Ammon's horn (tissue), 1 donor: ENCODE measurements at regions not wholly inside any gene's neighbourhood (a gene's known extent, or its start where the extent isn't known, plus 50 kb on each side); places are given as distances from the start of the nearest gene placed in this dataset.
A peak's percentile ranks its signal among the peaks of the same experiment; 100 is the strongest.

Source experiments
- DNase-seq: peaks from one replicate; pipeline ENCODE4 v3.0.0-alpha.2; 2016; ENCODE audit warnings: low spot score

- no peak for DNase-seq
These were observed 210.9 kb upstream of the ZFP64 start for GRCh38 chr20:52402514-52402913.

DNA sequence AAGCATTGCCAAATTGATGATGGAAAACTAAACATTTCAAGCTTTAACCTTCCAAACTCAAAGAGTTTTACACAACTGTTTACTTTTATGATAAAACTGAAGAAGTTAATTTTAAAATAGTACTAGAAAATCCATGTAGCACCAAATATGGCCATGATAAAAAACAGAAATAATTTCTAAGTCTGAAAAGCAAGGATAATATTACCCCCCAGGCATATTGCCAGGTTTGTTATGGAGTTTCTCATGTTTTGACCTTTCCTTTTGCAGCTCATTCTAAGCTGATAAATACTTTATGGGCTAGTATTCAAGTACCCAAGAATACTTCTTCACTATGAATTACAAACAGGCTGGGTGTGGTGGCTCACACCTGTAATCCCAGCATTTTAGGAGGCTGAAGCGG lies 209.9 kb upstream of the ZFP64 start:
- DNase-seq = no peak

DNA sequence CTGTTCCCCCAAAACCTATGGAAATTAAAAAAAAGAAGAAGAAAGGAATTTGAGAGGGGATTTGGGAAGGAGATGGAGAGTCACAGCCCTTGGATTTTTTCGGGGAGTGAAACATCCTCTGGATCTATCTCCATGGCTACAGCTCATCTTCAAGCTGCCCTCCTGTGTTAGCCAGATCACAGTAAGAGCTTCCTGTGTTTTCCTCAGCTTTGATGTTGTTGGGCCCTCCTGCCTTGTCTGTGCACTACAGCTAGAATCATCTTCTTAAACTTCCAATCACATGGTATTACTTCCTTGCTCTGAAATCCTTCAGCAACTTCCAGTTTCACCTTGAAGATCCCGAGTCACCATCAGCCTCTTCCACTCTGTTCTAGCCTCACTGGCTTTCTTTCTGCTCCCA lies 207.8 kb upstream of the ZFP64 start:
- no peak for DNase-seq

- DNase-seq = no peak
These were observed 198.0 kb upstream of the ZFP64 start for GRCh38 chr20:52389606-52390005.

DNA sequence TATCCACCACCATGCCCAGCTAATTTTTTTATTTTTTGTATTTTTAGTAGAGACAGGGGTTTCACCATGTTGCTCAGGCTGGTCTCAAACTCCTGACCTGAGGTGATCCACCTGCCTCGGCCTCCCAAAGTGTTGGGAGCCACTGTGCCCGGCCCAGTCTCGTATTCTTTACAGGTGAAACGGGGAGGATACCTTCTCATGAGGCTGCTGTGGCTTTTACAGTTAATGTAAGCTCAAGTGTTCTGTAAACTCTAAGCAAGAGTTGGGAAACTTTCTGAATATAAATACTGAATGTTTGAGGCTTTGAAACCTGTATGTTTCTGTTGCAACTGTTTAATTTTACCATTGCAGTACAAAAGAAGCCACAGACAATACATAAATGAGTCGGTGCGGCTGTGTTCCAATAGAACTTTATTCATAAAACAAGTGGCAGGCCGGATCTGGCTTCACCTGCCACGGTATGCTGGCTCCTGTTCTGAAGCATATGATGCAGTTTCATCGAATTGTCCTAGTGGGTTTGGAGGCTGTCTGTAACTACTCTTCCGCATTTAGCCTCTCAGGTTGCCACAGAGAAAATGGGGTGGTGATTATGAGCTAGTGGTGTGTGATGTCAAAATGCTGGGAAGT lies 192.5 kb upstream of the ZFP64 start:
- DNase-seq = no peak

DNA sequence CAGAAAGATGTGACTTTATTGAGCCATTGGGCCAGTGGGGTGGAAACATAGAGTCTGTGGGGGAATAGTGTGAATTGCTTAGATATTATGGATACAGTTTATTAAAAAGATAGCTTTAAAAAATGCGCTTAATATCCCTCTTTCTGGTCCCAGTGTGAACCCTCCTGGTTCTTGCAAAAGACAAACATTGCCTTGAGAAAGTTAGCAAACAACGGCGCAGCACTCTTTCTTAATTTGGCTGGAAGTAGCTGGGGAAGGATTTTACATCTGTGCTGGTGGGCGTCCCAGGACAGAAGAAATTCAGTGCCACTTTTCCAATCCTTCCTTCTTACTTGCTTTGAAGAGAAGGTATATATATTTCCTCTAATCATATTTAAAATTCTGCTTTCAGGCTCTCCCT lies 191.4 kb upstream of the ZFP64 start:
- no peak for DNase-seq

- no peak for DNase-seq
These were observed 188.3 kb upstream of the ZFP64 start for GRCh38 chr20:52379723-52380336.

DNA sequence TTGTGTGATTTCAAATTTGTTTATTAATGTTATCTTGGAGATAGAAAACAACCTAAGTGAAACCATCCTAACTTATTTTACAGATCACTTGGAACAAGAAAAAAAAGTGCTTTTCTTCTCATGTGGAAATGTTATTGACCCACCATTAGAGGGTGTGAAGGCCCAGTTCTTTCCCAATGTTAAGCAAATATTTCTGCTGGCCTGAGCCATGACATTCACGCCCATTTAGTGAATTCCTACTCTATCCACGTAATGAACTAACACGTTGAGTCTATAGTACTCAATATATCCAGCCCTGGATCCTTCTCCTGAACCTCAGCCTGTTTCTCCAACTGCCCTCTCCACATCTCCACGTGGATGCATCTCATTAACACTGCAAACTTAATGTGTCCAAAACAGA lies 180.6 kb upstream of the ZFP64 start:
- no peak for DNase-seq

DNA sequence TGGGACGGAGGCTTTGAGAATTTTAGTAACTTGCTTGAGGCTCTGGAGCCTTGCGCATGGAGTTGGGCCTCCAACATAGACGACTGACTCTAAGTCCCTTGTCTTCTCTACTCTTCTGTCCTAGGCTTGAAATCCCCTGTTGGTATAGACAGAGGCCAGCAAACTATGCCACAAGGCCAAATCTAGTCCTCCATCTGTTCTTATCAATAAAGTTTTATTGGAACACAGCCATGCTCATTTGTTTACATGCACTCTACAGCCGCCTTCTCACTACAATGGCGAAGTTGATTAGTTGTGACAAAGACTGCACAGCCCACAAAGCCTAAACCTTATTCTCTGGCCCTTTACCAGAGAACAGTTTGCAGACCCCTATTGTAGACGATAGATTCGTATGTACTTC lies 174.1 kb upstream of the ZFP64 start:
- no peak for DNase-seq

- no peak for DNase-seq
These were observed 172.8 kb upstream of the ZFP64 start for GRCh38 chr20:52364405-52364804.

DNA sequence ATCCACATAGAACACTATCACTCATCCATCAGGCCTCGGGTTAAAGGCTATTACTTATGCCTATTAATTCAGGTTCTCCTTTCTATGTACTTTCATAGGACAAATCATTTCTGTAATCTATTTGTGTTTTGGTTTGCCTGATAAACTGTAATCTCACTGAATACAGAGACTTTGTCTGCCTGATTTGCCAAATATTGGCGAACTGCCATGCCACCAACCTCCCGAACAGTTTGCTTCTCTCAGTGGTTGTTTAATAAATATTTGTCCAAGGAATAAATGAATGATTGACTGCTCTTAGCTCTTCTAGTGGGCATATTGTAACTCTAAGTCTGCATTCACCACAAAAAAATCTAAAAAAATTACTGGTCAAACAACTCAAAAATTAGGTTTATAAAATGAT lies 170.1 kb upstream of the ZFP64 start:
- DNase-seq = no peak

DNA sequence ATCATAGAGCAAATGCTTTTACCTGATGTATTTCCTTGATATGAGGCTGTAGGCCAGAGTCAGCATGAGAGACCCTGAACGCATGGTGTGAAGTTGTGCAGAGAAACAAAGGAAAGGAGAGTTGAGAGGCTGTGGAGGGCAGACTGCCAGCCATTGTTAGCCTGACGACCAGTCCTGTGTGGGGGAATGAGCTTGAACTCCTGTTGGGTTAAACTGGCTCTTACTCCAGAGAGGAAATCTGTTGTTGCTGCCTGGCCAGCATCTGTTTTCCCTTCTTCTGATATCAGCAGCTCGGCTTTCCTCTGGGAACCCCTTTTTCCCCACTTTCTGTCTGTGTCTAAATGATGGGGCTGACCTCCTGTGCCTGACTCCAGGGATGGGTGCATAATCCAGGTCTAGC lies 158.2 kb upstream of the ZFP64 start:
- no peak for DNase-seq

GRCh38 chr20:52348434-52348833 lies 156.9 kb upstream of the ZFP64 start:
- no peak for DNase-seq

DNA sequence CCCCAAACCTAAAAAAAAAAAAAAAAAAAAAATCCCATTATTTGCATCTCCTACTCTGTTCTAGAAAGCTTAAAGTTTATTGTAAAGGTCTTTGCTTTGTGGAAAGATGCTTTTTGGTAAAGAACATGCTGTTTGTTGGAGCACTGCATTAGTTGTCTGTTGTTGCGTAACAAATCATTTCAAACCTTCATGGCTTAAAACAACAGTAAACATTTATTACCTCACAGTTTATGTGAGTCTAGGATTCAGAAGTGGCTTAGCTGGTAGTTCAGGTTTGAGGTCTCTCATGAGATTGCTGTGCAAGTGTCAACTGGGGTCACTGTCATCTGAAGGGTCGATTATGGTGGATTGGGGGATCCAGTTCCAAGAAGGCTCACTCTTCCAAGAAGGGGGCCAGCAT lies 155.2 kb upstream of the ZFP64 start:
- DNase-seq = no peak

DNA sequence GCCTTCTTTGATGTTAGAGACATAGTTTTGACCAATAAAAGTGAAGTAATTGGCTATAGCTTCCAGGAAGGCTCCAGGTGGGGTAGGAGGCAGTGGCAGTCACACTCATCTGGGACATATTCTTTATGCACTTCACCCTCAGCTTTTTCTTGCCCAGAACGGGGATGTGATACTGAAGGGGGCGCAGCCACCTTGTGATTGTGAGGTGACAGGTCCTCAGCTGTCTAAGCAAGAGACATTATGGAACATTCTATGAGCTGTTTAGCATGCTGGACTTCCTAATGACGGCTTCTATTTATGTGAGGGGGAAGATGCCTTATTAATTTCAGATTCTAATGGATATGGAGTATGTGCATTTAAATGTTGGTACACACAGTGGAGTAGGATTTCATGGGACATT lies 151.3 kb upstream of the ZFP64 start:
- DNase-seq = no peak

DNA sequence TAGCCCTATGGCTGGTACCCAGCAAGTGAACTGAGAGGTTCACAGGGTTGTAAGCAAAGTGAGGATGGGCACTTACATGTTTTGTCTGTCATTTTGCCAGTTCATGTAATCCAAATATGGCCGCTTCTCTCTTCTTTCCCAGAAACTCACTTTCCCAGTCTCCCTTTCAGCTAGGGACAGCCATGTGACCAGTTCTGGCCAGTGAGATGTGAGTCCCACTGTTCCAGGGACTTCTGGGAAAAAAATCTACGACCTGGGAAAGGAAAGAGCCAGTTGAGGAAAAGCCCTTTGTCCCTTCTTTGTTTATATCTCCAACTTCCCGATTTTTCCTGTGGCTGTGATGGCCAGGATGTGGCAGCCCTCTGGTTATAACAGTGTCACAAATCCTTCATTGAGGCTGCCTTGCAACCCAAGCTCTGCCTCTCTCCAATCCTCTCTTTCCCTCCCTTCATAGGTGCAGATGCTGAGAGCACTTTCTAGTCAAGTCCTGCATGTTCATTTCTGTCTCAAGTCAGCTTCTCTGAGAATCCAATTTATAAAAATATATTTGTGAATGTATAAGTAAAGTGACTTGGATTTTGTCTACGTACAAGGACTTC lies 148.6 kb upstream of the ZFP64 start:
- no peak for DNase-seq

- DNase-seq = no peak
These were observed 141.2 kb upstream of the ZFP64 start for GRCh38 chr20:52332649-52333250.

GRCh38 chr20:52332230-52332629 lies 140.7 kb upstream of the ZFP64 start:
- no peak for DNase-seq

DNA sequence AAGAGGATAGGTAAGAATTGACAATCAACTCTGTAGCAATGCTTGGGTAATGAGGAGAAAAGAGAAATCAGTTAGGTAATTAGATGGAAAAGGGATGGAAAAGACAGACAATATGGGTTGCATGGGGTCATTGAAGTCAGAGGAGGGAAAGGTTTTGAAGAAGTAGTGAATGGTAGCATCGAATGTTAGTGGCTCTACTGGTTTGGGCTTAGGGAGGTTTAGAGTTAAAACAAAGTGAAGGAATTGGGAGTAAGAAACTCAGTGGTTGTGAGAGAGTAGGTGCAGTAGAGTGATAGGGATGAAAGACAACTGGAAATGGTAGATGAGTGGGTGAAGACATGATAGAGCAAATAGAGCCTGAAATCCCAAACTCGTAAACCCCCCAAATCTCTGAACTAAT lies 140.1 kb upstream of the ZFP64 start:
- DNase-seq = no peak

GRCh38 chr20:52321396-52321795 lies 129.8 kb upstream of the ZFP64 start:
- no peak for DNase-seq

DNA sequence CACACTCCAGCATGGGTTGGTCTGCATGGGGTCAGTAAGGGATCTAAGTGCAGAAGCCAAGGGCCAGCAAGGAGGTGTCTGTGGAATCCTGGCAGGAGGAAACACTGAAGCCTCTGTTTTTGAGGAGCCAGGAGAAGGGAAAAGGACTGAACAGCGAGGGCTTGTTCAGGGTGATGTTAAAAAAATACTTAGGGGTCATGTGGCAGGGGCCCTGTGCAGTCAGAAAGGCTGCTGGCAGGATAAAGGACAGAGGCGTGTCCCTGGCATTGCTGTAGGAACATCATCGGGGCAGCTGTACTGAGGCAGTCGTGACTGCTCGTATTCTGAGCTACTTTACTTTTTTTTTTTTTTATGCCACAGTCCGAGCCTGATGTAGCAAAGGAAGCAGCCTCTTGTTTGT lies 127.1 kb upstream of the ZFP64 start:
- DNase-seq = no peak

GRCh38 chr20:52313341-52313963 lies 121.9 kb upstream of the ZFP64 start:
- DNase-seq = peak; percentile 64

GRCh38 chr20:52312132-52312729 lies 120.7 kb upstream of the ZFP64 start:
- peak; percentile 73 for DNase-seq
